Endothelial cell of umbilical vein (primary cell): ENCODE measurements at regions not wholly inside any gene's neighbourhood (a gene's known extent, or its start where the extent isn't known, plus 50 kb on each side); places are given as distances from the start of the nearest gene placed in this dataset.

Experiments
- BruUV-seq: library from RNA; stranded (reverse); fragments of 400-500 nt; replicated peaks from 2 replicates; lab custom pipeline; 2021; lab: Mats Ljungman, UMichigan
- CTCF ChIA-PET: fragments of 300-600, 350-600 bp; sonication (Branson Sonifier 250); formaldehyde crosslinking; loops from one replicate; lab custom pipeline; 2021; ENCODE audit warnings: antibody characterized with exemption, inconsistent platforms; lab: Charles Lee
- POLR2A ChIA-PET: fragments of 300-600, 350-600 bp; sonication (Branson Sonifier 250); formaldehyde crosslinking; loops from one replicate; lab custom pipeline; 2021; ENCODE audit warnings: antibody characterized with exemption, inconsistent platforms; lab: Charles Lee
- DNase-seq: peaks from one replicate; pipeline ENCODE4 v3.0.0-alpha.2; 2011; ENCODE audit warnings: low read depth, low spot score
- FAIRE-seq: peaks from 2 replicates; lab custom pipeline; 2011; peaks lifted over from hg19 to GRCh38; lab: Jason Lieb, UNC
- H2AFZ ChIP-seq: 2 replicates; pipeline ENCODE4 v1.6.0; 2012; ENCODE audit warnings: low read depth, low read length, control low read depth, inconsistent platforms
- H3K27ac ChIP-seq: 2 replicates; pipeline ENCODE4 v1.5.1; 2011; ENCODE audit warnings: low read depth, mild to moderate bottlenecking, control low read depth, low read length, moderate library complexity; ENCODE audit not compliant: insufficient read depth
- H3K27me3 ChIP-seq, 2 experiments: 2 replicates each; pipeline versions ENCODE4 v1.6.0 to v1.6.1; 2011; ENCODE audit warnings: low read length in 2 of 2, mixed read lengths in 1 of 2; ENCODE audit not compliant: control insufficient read depth in 2 of 2, insufficient read depth in 2 of 2
- H3K36me3 ChIP-seq, 2 experiments: 2 replicates in 1 of 2; 3 replicates in 1 of 2; pipeline ENCODE4 v1.5.1; 2011; ENCODE audit warnings: low read length in 2 of 2, mild to moderate bottlenecking in 1 of 2, moderate library complexity in 1 of 2; ENCODE audit not compliant: control insufficient read depth in 2 of 2, insufficient read depth in 2 of 2; ENCODE audit errors: extremely low read depth in 1 of 2
- H3K4me1 ChIP-seq: 3 replicates; pipeline ENCODE4 v1.5.1; 2011; ENCODE audit warnings: mild to moderate bottlenecking, low read length; ENCODE audit not compliant: control insufficient read depth, insufficient read depth; ENCODE audit errors: extremely low read depth
- H3K4me2 ChIP-seq: 2 replicates; pipeline ENCODE4 v1.6.1; 2011; ENCODE audit warnings: low read length, control low read depth, mixed read lengths; ENCODE audit not compliant: insufficient read depth
- H3K4me3 ChIP-seq, 3 experiments: fragments of 200-600 bp in 1 of 3; sonication (generic), shearing (Covaris generic) in 1 of 3; replicated peaks in 1 of 3; 2 replicates each; pipeline ENCODE4 v1.5.1; 2011 to 2016; ENCODE audit warnings: control low read depth in 3 of 3, low read length in 3 of 3, mild to moderate bottlenecking in 2 of 3, inconsistent platforms in 1 of 3, low read depth in 1 of 3, moderate library complexity in 1 of 3; ENCODE audit not compliant: insufficient read depth in 1 of 3
- H3K79me2 ChIP-seq: 2 replicates; pipeline ENCODE4 v1.6.0; 2012; ENCODE audit warnings: low read length, inconsistent platforms; ENCODE audit not compliant: control insufficient read depth, insufficient read depth
- H3K9ac ChIP-seq: replicated peaks from 2 replicates; pipeline ENCODE3; 2011; ENCODE audit warnings: low read length, control low read depth; ENCODE audit not compliant: insufficient read depth; ENCODE audit errors: extremely low read depth
- H3K9me1 ChIP-seq: replicated peaks from 3 replicates; pipeline ENCODE4 v1.6.0; 2011; ENCODE audit warnings: mild to moderate bottlenecking, low read length; ENCODE audit not compliant: control insufficient read depth, insufficient read depth; ENCODE audit errors: extremely low read depth
- H3K9me3 ChIP-seq: replicated peaks from 2 replicates; pipeline ENCODE4 v1.5.1; 2012; ENCODE audit warnings: low read length, inconsistent platforms; ENCODE audit not compliant: control insufficient read depth, insufficient read depth
- H4K20me1 ChIP-seq: replicated peaks from 2 replicates; pipeline ENCODE3; 2011; ENCODE audit warnings: mild to moderate bottlenecking, low read length; ENCODE audit not compliant: control insufficient read depth, insufficient read depth; ENCODE audit errors: extremely low read depth
- CTCF ChIP-seq, 2 donors: IDR thresholded peaks; 1 replicate in 1 of 2; 2 replicates in 1 of 2; pipeline ENCODE4 v1.5.1; 2011; ENCODE audit warnings: low read length in 2 of 2, mild to moderate bottlenecking in 2 of 2, moderate library complexity in 2 of 2, control low read depth in 1 of 2, inconsistent platforms in 1 of 2, low read depth in 1 of 2; ENCODE audit not compliant: insufficient read depth in 1 of 2; ENCODE audit errors: extremely low read depth in 1 of 2
- EZH2 ChIP-seq: IDR thresholded peaks from 2 replicates; pipeline ENCODE4 v1.6.1; 2012; ENCODE audit warnings: borderline replicate concordance, low read depth, mild to moderate bottlenecking, moderate library complexity, low read length, inconsistent platforms; ENCODE audit not compliant: severe bottlenecking
- FOS ChIP-seq: IDR thresholded peaks from 2 replicates; pipeline ENCODE4 v1.6.1; 2011; ENCODE audit warnings: mild to moderate bottlenecking, low read length, moderate library complexity, borderline replicate concordance; ENCODE audit not compliant: insufficient read depth
- GATA2 ChIP-seq: IDR thresholded peaks from 2 replicates; pipeline ENCODE4 v1.7.0; 2011; ENCODE audit warnings: low read depth, mild to moderate bottlenecking, moderate library complexity, mixed read lengths, low read length; ENCODE audit not compliant: insufficient read length, insufficient read depth
- JUN ChIP-seq: IDR thresholded peaks from 2 replicates; pipeline ENCODE4 v1.6.1; 2011; ENCODE audit warnings: borderline replicate concordance, low read depth; ENCODE audit not compliant: insufficient read length, insufficient read depth
- MAX ChIP-seq: IDR thresholded peaks from 2 replicates; pipeline ENCODE4 v1.6.1; 2011; ENCODE audit not compliant: insufficient read depth, insufficient read length
- MYC ChIP-seq: IDR thresholded peaks from one replicate; pipeline ENCODE4 v1.6.1; 2011; ENCODE audit warnings: mild to moderate bottlenecking, low read depth, low read length
- POLR2A ChIP-seq: IDR thresholded peaks from 2 replicates; pipeline ENCODE4 v1.6.1; 2012; ENCODE audit warnings: low read depth, mild to moderate bottlenecking, control low read depth, low read length
- POLR2AphosphoS5 ChIP-seq: IDR thresholded peaks from 2 replicates; pipeline ENCODE4 v1.6.1; 2012; ENCODE audit warnings: low read depth, mild to moderate bottlenecking, control low read depth, low read length, moderate library complexity; ENCODE audit not compliant: insufficient read depth
- dilution Hi-C: fragments of 300-500 bp; cut with MboI; formaldehyde crosslinking; loops from one replicate; pipeline ENCODE4 v1.15.0; 2019; ENCODE audit warnings: low sequenced_read_pairs; ENCODE audit not compliant: extremely low pct_ligation_motif_present
- intact Hi-C: fragments of 100-400 bp; cut with micrococcal nuclease; formaldehyde crosslinking; loops from one replicate; pipeline ENCODE4 v1.10.0; 2022

- DNase-seq, result no peak
- CTCF ChIA-PET, result interaction anchor here (2.3 kb wide), 1 partner anchor 9 kb away, joined by 10 read pairs; no protein-coding TSS in a partner anchor
- POLR2A ChIA-PET, result no interaction called here
- Histone ChIP-seq H4K20me1 (no peaks in the 10 kb centered on the region), H3K9me1 (no peaks in the 10 kb centered on the region), H2AFZ (no peak overlapping the region), H3K4me3 (no peak overlapping the region), H3K4me2 (no peak overlapping the region), H3K27me3 (peaks cover 4 to 5% of the 10 kb centered on the region in 2 experiments), H3K4me1 (no peaks in the 10 kb centered on the region), H3K79me2 (no peaks in the 10 kb centered on the region), H3K9me3 (no peaks in the 10 kb centered on the region), H3K36me3 (no peaks in the 10 kb centered on the region), H3K27ac (no peak overlapping the region), H3K9ac (no peak overlapping the region)
- dilution Hi-C loops (no loop called here), intact Hi-C loops (no loop called here)
- TF ChIP-seq MAX, result no peak
- TF ChIP-seq JUN, result no peak
- TF ChIP-seq MYC, result no peak
- TF ChIP-seq FOS, result no peak
- no peak for TF ChIP-seq POLR2AphosphoS5
- TF ChIP-seq POLR2A, result no peak
- TF ChIP-seq EZH2, result no peak
- no TSS peak for BruUV-seq
- no peak for FAIRE-seq
Observed at GRCh38 chr9:38272710-38273109, 119.8 kb upstream of the ALDH1B1 start.

- H3K36me3 ChIP-seq, result no peaks in the 10 kb centered on the region
- H3K4me3 ChIP-seq, result no peak overlapping the region
- ChIA-PET CTCF (no interaction called here), POLR2A (no interaction called here)
- BruUV-seq, result no TSS peak
- intact Hi-C loops (no loop called here), dilution Hi-C loops (no loop called here)
- H3K27me3 ChIP-seq, result peaks cover 2 to 7% of the 10 kb centered on the region in 2 experiments
- H3K4me2 ChIP-seq, result no peak overlapping the region
- DNase-seq (no peak), FAIRE-seq (no peak)
- no peak for TF ChIP-seq MAX
- no peak for TF ChIP-seq POLR2A
- TF ChIP-seq GATA2, result no peak
- TF ChIP-seq JUN, result no peak
- TF ChIP-seq CTCF (IDR thresholded peaks at IDR 0.05; ENCODE audit: extremely low read depth in 1 of 2, insufficient read depth in 1 of 2, low read depth in 1 of 2, low read length in 2 of 2), result no peak
- TF ChIP-seq EZH2, result no peak
- no peak for TF ChIP-seq FOS
- TF ChIP-seq MYC, result no peak
- no peak for TF ChIP-seq POLR2AphosphoS5
- no peak overlapping the region for H3K27ac ChIP-seq
- H2AFZ ChIP-seq, result no peak overlapping the region
- no peaks in the 10 kb centered on the region for H3K9me1 ChIP-seq
- H3K9me3 ChIP-seq, result no peaks in the 10 kb centered on the region
- H4K20me1 ChIP-seq, result no peaks in the 10 kb centered on the region
- no peaks in the 10 kb centered on the region for H3K79me2 ChIP-seq
- H3K4me1 ChIP-seq, result no peaks in the 10 kb centered on the region
- H3K9ac ChIP-seq, result no peak overlapping the region
Observed at GRCh38 chr9:38271666-38272241, 120.7 kb upstream of the ALDH1B1 start.
